Kidney epithelial cell (primary cell): ENCODE measurements at regions not wholly inside any gene's neighbourhood (a gene's known extent, or its start where the extent isn't known, plus 50 kb on each side); places are given as distances from the start of the nearest gene placed in this dataset.

Experiments
- DNase-seq: peaks from one replicate; pipeline ENCODE4 v3.0.0-alpha.2; 2010; ENCODE audit warnings: low read depth
- H3K27me3 ChIP-seq: 2 replicates; pipeline ENCODE4 v1.6.0; 2011; ENCODE audit warnings: low read length; ENCODE audit not compliant: control insufficient read depth, insufficient read depth
- H3K36me3 ChIP-seq: 2 replicates; pipeline ENCODE4 v1.5.1; 2011; ENCODE audit warnings: low read length; ENCODE audit not compliant: control insufficient read depth, insufficient read depth
- H3K4me3 ChIP-seq: 2 replicates; pipeline ENCODE4 v1.5.1; 2011; ENCODE audit warnings: low read depth, mild to moderate bottlenecking, control low read depth, low read length
- CTCF ChIP-seq: IDR thresholded peaks from 2 replicates; pipeline ENCODE4 v1.5.1; 2011; ENCODE audit warnings: mild to moderate bottlenecking, moderate library complexity, low read length, control low read depth, inconsistent platforms; ENCODE audit not compliant: insufficient read depth, poor library complexity, severe bottlenecking

GRCh38 chr4:116501954-116502353 is 583.4 kb downstream of the TRAM1L1 start:
- DNase-seq = no peak

GRCh38 chr4:116500225-116500624 is 585.2 kb downstream of the TRAM1L1 start:
- H3K36me3 ChIP-seq = no peaks in the 10 kb centered on the region
- no peak for DNase-seq
- no peaks in the 10 kb centered on the region for H3K27me3 ChIP-seq
- TF ChIP-seq CTCF = no peak
- H3K4me3 ChIP-seq = no peak overlapping the region

More at GRCh38 chr4:116501954-116502353, 583.4 kb downstream of the TRAM1L1 start:
- H3K36me3 ChIP-seq = no peaks in the 10 kb centered on the region
- H3K27me3 ChIP-seq = no peaks in the 10 kb centered on the region
- no peak for TF ChIP-seq CTCF
- H3K4me3 ChIP-seq = no peak overlapping the region

- no peak for TF ChIP-seq CTCF
- Histone ChIP-seq H3K27me3 (no peaks in the 10 kb centered on the region), H3K4me3 (no peak overlapping the region), H3K36me3 (no peaks in the 10 kb centered on the region)
- no peak for DNase-seq
Observed at GRCh38 chr4:116489739-116490138, 595.6 kb downstream of the TRAM1L1 start.

- DNase-seq = no peak
- no peaks in the 10 kb centered on the region for H3K36me3 ChIP-seq
- H3K4me3 ChIP-seq = no peak overlapping the region
- H3K27me3 ChIP-seq = no peaks in the 10 kb centered on the region
- no peak for TF ChIP-seq CTCF
Observed at GRCh38 chr4:116486401-116486800, 599.0 kb downstream of the TRAM1L1 start.

GRCh38 chr4:116480546-116480945 is 604.8 kb downstream of the TRAM1L1 start:
- TF ChIP-seq CTCF = no peak
- H3K27me3 ChIP-seq = no peaks in the 10 kb centered on the region

GRCh38 chr4:116478343-116478742 is 607.0 kb downstream of the TRAM1L1 start:
- Histone ChIP-seq H3K36me3 (no peaks in the 10 kb centered on the region), H3K27me3 (no peaks in the 10 kb centered on the region), H3K4me3 (no peak overlapping the region)
- no peak for DNase-seq
- no peak for TF ChIP-seq CTCF

More at GRCh38 chr4:116480546-116480945, 604.8 kb downstream of the TRAM1L1 start:
- DNase-seq = no peak
- Histone ChIP-seq H3K4me3 (no peak overlapping the region), H3K36me3 (no peaks in the 10 kb centered on the region)
